ENCODE measurements at regions not wholly inside any gene's neighbourhood (a gene's known extent, or its start where the extent isn't known, plus 50 kb on each side); places are given as distances from the start of the nearest gene placed in this dataset.

- no peak for TF ChIP-seq CTCF (IDR thresholded peaks at IDR 0.05)
- TF ChIP-seq POLR2A (IDR thresholded peaks at IDR 0.05) = no peak
Measured at GRCh38 chrX:148271263-148271662, 229.2 kb upstream of the AFF2 start.

Data from Peyer's patch (tissue), 4 donors.